DMS 273 treated with DMSO at 0.1 percent for 48 hours (cell line): ENCODE measurements at regions not wholly inside any gene's neighbourhood (a gene's known extent, or its start where the extent isn't known, plus 50 kb on each side); places are given as distances from the start of the nearest gene placed in this dataset.

Source experiments
- DNase-seq: peaks from one replicate; lab custom pipeline; 2025; lab: John Stamatoyannopoulos, UW

DNA sequence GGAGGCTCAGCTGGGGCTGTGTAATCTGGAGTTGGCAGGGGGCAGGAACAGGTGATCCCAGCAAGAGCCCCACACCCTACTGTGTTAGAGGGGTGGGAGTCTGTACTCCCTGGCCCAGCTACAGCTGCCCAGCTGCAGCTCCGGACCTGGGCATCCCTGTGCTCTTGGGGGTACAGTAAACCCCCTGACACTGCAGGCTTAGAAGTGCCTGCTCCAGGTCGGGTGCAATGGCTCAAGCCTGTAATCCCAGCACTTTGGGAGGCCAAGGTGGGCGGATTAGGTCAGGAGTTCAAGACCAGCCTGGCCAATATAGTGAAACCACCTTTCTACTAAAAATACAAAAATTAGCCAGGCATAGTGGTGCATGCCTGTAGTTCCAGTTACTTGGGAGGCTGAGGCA is 1228.6 kb upstream of the EYS start:
- no peak for DNase-seq

DNA sequence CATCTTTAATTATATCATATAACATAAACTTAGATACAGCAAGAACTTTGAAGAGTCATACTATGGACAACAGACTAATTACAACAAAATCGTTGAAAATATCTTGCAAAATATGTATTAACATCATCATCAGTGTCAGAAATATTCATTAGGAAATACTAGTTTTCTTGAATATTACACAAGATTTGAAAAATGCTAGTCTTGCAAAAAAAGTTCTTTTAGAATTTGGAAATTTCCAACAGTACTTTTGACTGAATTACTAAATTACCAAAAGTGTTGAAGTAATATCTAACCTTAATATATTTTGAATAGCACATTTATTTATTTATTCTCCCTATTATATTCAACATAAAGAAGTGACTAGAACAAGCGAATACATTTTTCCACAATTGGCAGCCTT is 1224.8 kb upstream of the EYS start:
- no peak for DNase-seq

- DNase-seq: no peak
Measured at GRCh38 chr6:66930559-66931290, 1223.7 kb upstream of the EYS start.

DNA sequence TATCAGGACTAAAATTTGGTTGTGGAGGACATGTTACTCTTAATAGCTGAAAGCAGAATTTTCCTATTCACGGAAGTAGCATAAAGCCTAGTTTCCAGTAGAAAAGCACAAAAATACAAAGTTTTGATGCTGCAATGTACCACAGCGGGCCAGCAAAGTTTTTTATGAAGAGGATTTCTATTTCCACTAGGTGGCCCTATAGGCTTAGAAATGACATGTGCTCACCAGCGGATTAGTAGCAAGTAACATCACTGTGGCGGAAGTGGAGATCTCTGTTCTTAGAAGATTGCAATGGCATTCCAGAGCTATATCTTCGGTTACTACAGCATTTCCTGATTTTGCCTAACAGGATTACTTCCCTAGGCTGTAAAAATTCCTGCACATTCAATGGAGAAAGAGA is 1219.0 kb upstream of the EYS start:
- no peak for DNase-seq

DNA sequence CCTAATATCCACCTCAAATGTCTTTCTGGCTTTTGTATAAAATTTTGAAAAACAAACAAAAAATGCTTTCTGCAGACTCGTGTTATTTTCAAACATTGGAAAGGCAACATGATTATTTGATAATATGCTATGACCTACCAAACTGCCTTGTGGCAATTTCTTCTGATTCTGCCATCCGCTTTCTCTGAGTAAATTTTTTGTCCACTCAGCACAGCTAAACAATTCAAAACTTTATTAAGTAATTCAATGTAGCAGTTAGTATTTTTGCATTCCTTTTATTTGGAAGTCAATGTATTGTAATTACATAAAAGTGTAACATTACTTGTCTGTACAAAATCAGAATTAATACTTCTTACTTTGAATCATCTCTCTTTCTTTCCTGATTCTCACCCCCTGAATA is 1206.6 kb upstream of the EYS start:
- DNase-seq: no peak

GRCh38 chr6:66902457-66902856 is 1195.4 kb upstream of the EYS start:
- no peak for DNase-seq

DNA sequence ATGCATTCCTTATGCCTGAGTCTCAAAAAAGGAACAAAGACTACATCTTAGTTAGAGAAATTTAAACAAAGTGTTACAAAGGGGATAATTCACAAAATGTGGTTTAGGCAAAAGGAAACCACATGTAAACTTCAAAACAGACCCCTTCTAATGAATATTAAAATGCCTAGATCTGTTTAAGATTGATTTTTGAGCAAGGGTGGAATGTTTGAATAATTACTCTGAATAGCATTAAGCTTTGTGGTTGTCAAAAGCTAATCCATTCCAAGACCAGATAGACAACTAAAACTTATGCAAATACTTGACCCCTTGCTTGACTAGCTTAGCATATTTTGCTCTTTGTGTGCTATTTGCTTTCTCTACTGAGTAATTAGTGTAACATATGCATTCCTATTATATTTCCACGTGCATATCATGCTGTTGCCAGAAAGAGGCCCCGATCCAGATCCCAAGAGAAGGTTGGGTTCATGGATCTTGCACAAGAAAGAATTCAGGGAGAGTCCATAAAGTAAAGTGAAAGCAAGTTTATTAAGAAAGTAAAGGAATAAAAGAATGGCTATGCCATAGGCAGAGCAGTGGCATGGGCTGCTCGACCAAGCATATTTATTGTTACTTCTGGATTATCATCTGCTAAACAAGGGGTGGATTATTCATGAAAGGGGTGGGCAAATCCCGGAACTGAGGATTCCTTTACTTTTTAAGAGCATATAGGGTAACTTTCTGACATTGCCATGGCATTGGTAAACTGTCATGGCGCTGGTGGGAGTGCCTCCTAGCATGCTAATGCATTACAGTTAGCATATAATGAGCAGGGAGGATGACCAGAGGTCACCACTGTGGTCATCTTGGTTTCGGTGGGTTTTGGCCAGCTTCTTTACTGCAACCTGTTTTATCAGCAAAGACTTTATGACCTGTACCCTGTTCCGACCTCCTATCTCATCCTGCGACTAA is 1193.4 kb upstream of the EYS start:
- no peak for DNase-seq

DNA sequence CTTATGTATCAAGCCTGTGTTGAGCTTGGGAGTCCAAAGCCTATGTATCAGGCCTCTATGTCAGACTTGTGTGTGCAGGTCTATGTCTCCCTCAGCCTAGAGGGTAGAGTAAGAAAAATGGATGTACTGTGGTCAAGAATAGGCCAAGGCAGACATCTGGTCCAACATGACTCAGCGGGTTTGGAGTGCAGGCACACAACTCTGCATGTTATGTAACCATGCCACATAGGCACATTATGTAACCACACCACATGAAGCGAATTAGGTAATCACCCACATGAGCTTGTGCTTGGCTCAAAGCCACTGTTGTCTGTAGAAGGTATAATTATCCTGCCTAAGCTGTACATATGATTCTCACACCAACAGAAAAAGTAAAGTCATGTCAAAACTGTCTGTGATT is 1190.5 kb upstream of the EYS start:
- DNase-seq: no peak

DNA sequence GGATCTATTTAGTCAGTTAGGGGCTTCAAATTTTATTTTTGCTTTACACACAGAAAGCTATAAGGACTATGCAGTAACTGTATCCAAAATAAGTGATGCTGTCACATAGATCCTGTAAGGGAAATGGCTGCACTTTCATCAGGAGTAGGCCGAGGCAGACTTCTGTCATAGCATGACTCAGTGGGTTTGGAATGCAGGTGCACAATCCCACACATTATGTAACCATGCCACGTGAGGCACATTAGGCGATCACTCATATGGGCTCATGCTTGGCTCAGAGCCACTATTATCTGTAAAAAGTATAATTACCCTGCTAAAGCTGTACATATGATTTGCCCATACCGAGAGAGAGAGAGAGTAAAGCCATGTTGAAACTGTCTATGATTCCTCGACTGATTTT is 1189.4 kb upstream of the EYS start:
- DNase-seq: no peak

DNA sequence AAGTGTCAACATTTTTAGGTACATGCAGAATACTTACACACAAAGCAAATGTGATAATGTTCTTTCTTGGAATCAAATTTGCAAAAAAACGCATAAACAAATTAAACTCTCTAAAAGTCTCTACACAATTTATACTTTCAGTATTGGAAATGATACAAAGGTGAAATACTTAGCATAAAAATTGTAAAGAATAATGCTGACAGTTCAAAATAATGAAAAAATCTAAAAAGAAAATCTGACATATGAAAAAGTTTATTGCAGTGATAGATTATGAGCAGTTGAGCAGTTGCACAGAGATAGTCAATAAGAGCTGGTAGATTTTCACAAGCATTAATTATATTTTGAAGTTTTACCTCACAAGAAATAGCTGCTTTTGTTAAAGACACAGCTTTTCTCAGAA is 1176.4 kb upstream of the EYS start:
- no peak for DNase-seq

DNA sequence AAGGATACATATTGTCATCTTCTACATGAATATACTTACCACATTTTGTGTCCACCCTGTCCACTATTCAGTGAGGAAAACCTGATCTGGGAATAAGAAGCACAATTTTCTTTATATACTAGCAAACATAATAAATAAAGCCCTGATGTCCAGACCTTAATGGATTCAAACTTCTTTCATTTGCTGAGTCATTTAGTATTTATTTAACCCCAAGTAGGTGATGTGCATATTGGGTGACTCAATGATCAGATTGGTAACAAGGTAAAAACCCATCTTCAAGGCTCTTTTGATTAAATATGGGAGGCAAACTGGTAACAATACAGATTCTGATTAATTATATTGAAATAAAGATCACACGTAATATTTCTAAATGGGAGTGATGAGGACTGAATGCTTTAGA is 1159.8 kb upstream of the EYS start:
- no peak for DNase-seq

GRCh38 chr6:66865771-66866170 is 1158.7 kb upstream of the EYS start:
- no peak for DNase-seq

GRCh38 chr6:66861007-66861541 is 1154.0 kb upstream of the EYS start:
- DNase-seq: no peak

DNA sequence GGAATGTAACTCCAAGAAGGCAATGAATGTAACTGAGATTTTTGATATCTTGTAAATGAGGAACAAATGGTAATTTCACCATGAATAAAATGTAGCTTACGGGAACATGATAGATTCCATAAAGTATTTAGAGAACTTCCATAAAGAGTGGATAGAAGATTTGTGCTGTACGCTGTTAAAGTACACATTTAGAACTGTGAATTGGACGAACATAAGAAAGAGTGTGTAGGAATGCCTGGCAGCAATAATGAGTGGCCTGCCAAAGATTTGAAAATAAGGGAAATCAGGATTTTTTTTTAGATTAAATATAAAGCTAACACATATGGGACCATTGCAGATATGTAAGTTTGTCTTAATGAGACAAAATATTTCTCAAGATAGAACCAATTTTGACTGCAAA is 1153.3 kb upstream of the EYS start:
- no peak for DNase-seq

DNA sequence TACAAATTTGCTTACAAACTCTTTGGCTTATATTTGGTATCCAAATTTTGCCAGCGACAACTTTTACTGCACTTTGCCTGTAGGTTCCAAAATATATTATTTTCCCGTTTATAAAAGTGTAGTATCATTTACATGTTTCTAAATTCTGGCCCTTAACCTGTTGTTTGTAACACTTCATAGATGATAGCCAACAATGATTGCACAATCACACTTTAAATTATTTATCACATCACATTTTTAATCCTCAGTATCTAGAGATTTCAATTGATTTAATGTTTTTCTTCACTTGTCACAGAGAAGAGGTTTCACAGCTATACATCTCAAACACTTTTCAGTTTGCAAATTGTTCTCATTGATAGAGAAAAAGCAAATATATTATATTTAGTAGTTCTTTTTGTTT is 1151.2 kb upstream of the EYS start:
- DNase-seq: no peak

- no peak for DNase-seq
Measured at GRCh38 chr6:66854014-66854413, 1147.0 kb upstream of the EYS start.

- no peak for DNase-seq
Measured at GRCh38 chr6:66851930-66852329, 1144.9 kb upstream of the EYS start.

DNA sequence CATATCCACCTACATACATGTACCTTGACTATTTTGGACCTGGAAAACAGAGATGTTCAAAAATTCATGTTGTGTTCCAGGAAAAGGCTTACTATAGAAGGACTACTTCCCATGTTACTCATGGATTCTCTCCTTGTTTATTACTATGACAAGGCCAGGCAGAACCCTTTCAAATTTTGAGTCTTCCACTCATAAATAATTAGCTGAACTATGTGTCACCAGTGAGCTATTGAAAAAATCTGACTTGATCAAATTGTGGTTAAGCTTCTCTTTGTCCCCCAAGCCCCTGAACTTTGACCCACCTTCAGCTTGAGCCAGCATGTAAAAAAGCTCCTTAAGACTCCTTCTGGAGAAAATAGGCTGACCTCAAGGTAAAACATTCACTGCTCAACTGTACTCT is 1142.8 kb upstream of the EYS start:
- DNase-seq: no peak

GRCh38 chr6:66848244-66848953 is 1141.4 kb upstream of the EYS start:
- DNase-seq: no peak

GRCh38 chr6:66838764-66839163 is 1131.7 kb upstream of the EYS start:
- DNase-seq: no peak

GRCh38 chr6:66825539-66825938 is 1118.5 kb upstream of the EYS start:
- DNase-seq: no peak

DNA sequence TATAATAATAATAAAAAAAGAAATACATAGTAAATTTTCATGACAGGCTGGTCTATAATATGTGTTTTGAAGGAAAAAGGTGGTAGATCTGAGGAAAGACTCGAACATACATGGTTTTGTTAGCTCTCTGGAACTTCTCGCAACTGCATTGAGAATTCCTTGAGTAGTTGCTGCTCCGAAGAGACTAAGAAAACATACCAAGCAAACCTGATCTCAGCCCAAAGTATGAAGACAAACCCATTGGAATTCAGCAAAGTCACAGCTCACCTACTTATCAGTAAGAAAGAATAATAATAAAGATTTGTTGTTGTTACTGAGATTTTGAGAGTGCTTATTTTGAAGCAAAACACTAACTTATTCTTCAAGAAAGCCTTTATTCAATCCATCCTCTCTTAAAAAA is 1107.1 kb upstream of the EYS start:
- DNase-seq: no peak

GRCh38 chr6:66808771-66809170 is 1101.7 kb upstream of the EYS start:
- DNase-seq: no peak
